HCT116 (cell line): ENCODE measurements at regions not wholly inside any gene's neighbourhood (a gene's known extent, or its start where the extent isn't known, plus 50 kb on each side); places are given as distances from the start of the nearest gene placed in this dataset.

Experiments
- ATAC-seq: fragments of 200-7000 bp; cut with Tn5 transposase; 2 replicates; pipeline ENCODE4 v1.9.1; 2020; ENCODE audit warnings: mild to moderate bottlenecking, moderate library complexity
- BruUV-seq: library from RNA; stranded (reverse); fragments of 400-500 nt; replicated peaks from 2 replicates; lab custom pipeline; 2021; lab: Mats Ljungman, UMichigan
- CTCF ChIA-PET: fragments of 300-600 bp; sonication (Branson Sonifier 250); formaldehyde crosslinking; loops from one replicate; lab custom pipeline; 2021; ENCODE audit warnings: antibody characterized with exemption; lab: Charles Lee
- POLR2A ChIA-PET: fragments of 300-600, 350-600 bp; sonication (Branson Sonifier 250); formaldehyde crosslinking; loops from one replicate; lab custom pipeline; 2021; ENCODE audit warnings: antibody characterized with exemption; lab: Charles Lee
- RAD21 ChIA-PET, 2 experiments: fragments of 300-600 bp; sonication (Branson Sonifier 250); formaldehyde crosslinking; loops; one replicate each; lab custom pipeline; 2023; ENCODE audit warnings: low total read pairs in 2 of 2; ENCODE audit not compliant: uncharacterized antibody in 2 of 2, unreplicated experiment in 2 of 2, low non-redundant PET in 1 of 2; lab: Charles Lee
- DNase-seq: peaks from one replicate; pipeline ENCODE4 v3.0.0-alpha.2; 2010; ENCODE audit warnings: low read depth, low spot score
- H2AFZ ChIP-seq: fragments of 200-600 bp; shearing (Covaris generic), sonication (generic); 2 replicates; pipeline ENCODE4 v1.6.1; 2017; ENCODE audit warnings: low read depth, mixed run types, mixed read lengths, antibody characterized with exemption, low read length; ENCODE audit not compliant: poor library complexity, severe bottlenecking
- H3K27ac ChIP-seq: 2 replicates; pipeline ENCODE4 v1.5.1; 2012; ENCODE audit warnings: low read depth, low read length
- H3K27me3 ChIP-seq: fragments of 200-600 bp; sonication (generic); 2 replicates; pipeline ENCODE4 v1.6.1; 2016; ENCODE audit warnings: mixed run types, low read length, mixed read lengths; ENCODE audit not compliant: insufficient read depth
- H3K36me3 ChIP-seq, 2 experiments: fragments of 200-500 bp in 1 of 2; fragments of 200-600 bp in 1 of 2; sonication (Bioruptor generic) in 1 of 2; sonication (generic) in 1 of 2; 2 replicates each; pipeline versions ENCODE4 v1.5.1 to v1.6.1; 2014 to 2016; ENCODE audit warnings: low read length in 2 of 2, inconsistent platforms in 1 of 2, mixed read lengths in 1 of 2, mixed run types in 1 of 2; ENCODE audit not compliant: insufficient read depth in 2 of 2, control insufficient read depth in 1 of 2
- H3K4me1 ChIP-seq, 2 experiments: fragments of 200-600 bp in 1 of 2; sonication (generic) in 1 of 2; 2 replicates each; pipeline versions ENCODE4 v1.5.1 to v1.6.1; 2012 to 2017; ENCODE audit warnings: low read length in 2 of 2, inconsistent platforms in 1 of 2, mild to moderate bottlenecking in 1 of 2, mixed read lengths in 1 of 2, mixed run types in 1 of 2, moderate library complexity in 1 of 2; ENCODE audit not compliant: insufficient read depth in 2 of 2, control insufficient read depth in 1 of 2
- H3K4me2 ChIP-seq: fragments of 200-600 bp; sonication (generic); 2 replicates; pipeline ENCODE4 v1.6.1; 2017; ENCODE audit warnings: mixed run types, low read length, mixed read lengths
- H3K4me3 ChIP-seq, 2 experiments: fragments of 200-600 bp in 1 of 2; sonication (generic) in 1 of 2; replicated peaks in 1 of 2; 2 replicates each; pipeline ENCODE4 v1.5.1; 2011 to 2016; ENCODE audit warnings: low read length in 2 of 2, control low read depth in 1 of 2, low read depth in 1 of 2, mild to moderate bottlenecking in 1 of 2, mixed read lengths in 1 of 2, mixed run types in 1 of 2
- H3K79me2 ChIP-seq: fragments of 200-600 bp; sonication (generic); 2 replicates; pipeline ENCODE4 v1.6.1; 2017; ENCODE audit warnings: mild to moderate bottlenecking, mixed run types, low read length, moderate library complexity, mixed read lengths; ENCODE audit not compliant: insufficient read depth
- H3K9ac ChIP-seq: fragments of 200-600 bp; sonication (generic); 2 replicates; pipeline ENCODE4 v1.6.1; 2016; ENCODE audit warnings: low read length, mixed read lengths
- H3K9me2 ChIP-seq: fragments of 200-600 bp; sonication (generic), shearing (Covaris generic); 2 replicates; pipeline ENCODE4 v1.6.1; 2017; ENCODE audit warnings: mixed run types, mild to moderate bottlenecking, moderate library complexity; ENCODE audit not compliant: insufficient read depth
- H3K9me3 ChIP-seq, 2 experiments: fragments of 200-500 bp in 1 of 2; fragments of 200-600 bp in 1 of 2; sonication (Bioruptor generic) in 1 of 2; sonication (generic) in 1 of 2; 2 replicates each; pipeline ENCODE4 v1.6.1; 2014 to 2017; ENCODE audit warnings: low read length in 2 of 2, mixed read lengths in 2 of 2, inconsistent platforms in 1 of 2, low read depth in 1 of 2, mild to moderate bottlenecking in 1 of 2, mixed run types in 1 of 2, moderate library complexity in 1 of 2; ENCODE audit not compliant: control insufficient read depth in 1 of 2, insufficient read depth in 1 of 2
- H4K20me1 ChIP-seq: fragments of 200-600 bp; sonication (generic), shearing (Covaris generic); 2 replicates; pipeline ENCODE4 v1.6.1; 2017; ENCODE audit warnings: mixed run types, mild to moderate bottlenecking, moderate library complexity; ENCODE audit not compliant: insufficient read depth
- ATF3 ChIP-seq: IDR thresholded peaks from 2 replicates; pipeline ENCODE4 v1.6.1; 2012
- CBX3 ChIP-seq: IDR thresholded peaks from 2 replicates; pipeline ENCODE4 v1.6.1; 2012; ENCODE audit warnings: low read depth
- CEBPB ChIP-seq: IDR thresholded peaks from 2 replicates; pipeline ENCODE4 v1.6.1; 2012; ENCODE audit warnings: low read depth
- CTCF ChIP-seq, 3 experiments: fragments of 200-600 bp in 1 of 3; sonication (generic) in 1 of 3; IDR thresholded peaks in 2 of 3; conservative IDR thresholded peaks in 1 of 3; 2 replicates each; pipeline ENCODE4 v1.5.1; 2012 to 2017; ENCODE audit warnings: low read depth in 2 of 3, low read length in 2 of 3, antibody characterized with exemption in 1 of 3, borderline replicate concordance in 1 of 3, control low read depth in 1 of 3, mild to moderate bottlenecking in 1 of 3, mixed read lengths in 1 of 3, mixed run types in 1 of 3, moderate library complexity in 1 of 3; ENCODE audit not compliant: insufficient read depth in 1 of 3
- EGR1 ChIP-seq: IDR thresholded peaks from 2 replicates; pipeline ENCODE4 v1.6.1; 2012; ENCODE audit warnings: low read depth
- ELF1 ChIP-seq: IDR thresholded peaks from 2 replicates; pipeline ENCODE4 v1.6.1; 2012; ENCODE audit warnings: low read depth, borderline replicate concordance
- EZH2 ChIP-seq: fragments of 200-600 bp; sonication (generic); IDR thresholded peaks from 2 replicates; pipeline ENCODE4 v1.6.1; 2017; ENCODE audit warnings: antibody characterized with exemption, mixed run types
- FOSL1 ChIP-seq: IDR thresholded peaks from 2 replicates; pipeline ENCODE4 v1.6.1; 2012; ENCODE audit warnings: low read depth
- MAX ChIP-seq: IDR thresholded peaks from 2 replicates; pipeline ENCODE4 v1.6.1; 2012
- POLR2A ChIP-seq: IDR thresholded peaks from 2 replicates; pipeline ENCODE4 v1.7.0; 2011; ENCODE audit warnings: borderline replicate concordance; ENCODE audit not compliant: insufficient read depth, insufficient read length; ENCODE audit errors: extremely low read depth
- POLR2AphosphoS5 ChIP-seq: IDR thresholded peaks from 2 replicates; pipeline ENCODE4 v1.6.1; 2011; ENCODE audit warnings: mild to moderate bottlenecking, low read depth, low read length, moderate library complexity
- RAD21 ChIP-seq: IDR thresholded peaks from 2 replicates; pipeline ENCODE4 v1.6.1; 2012; ENCODE audit warnings: low read depth, mild to moderate bottlenecking
- REST ChIP-seq: IDR thresholded peaks from 2 replicates; pipeline ENCODE4 v1.6.1; 2012; ENCODE audit warnings: low read depth
- SIN3A ChIP-seq: IDR thresholded peaks from 2 replicates; pipeline ENCODE4 v1.6.1; 2012; ENCODE audit warnings: low read depth
- SRF ChIP-seq: IDR thresholded peaks from 2 replicates; pipeline ENCODE4 v1.6.1; 2012; ENCODE audit warnings: low read depth
- TCF7L2 ChIP-seq: IDR thresholded peaks from 2 replicates; pipeline ENCODE4 v1.7.0; 2011; ENCODE audit warnings: borderline replicate concordance, inconsistent platforms; ENCODE audit not compliant: insufficient read depth, insufficient read length; ENCODE audit errors: extremely low read depth
- YY1 ChIP-seq: IDR thresholded peaks from 2 replicates; pipeline ENCODE4 v1.6.1; 2011; ENCODE audit warnings: low read length, low read depth, moderate library complexity, mild to moderate bottlenecking; ENCODE audit not compliant: insufficient replicate concordance; ENCODE audit errors: extremely low read depth
- ZBTB33 ChIP-seq: IDR thresholded peaks from 2 replicates; pipeline ENCODE4 v1.6.1; 2011; ENCODE audit warnings: mild to moderate bottlenecking, low read length, moderate library complexity; ENCODE audit not compliant: insufficient replicate concordance; ENCODE audit errors: extremely low read depth
- intact Hi-C: fragments of 100-400 bp; cut with micrococcal nuclease; formaldehyde crosslinking; loops from 2 replicates; pipeline ENCODE4 v1.10.0; 2022

GRCh38 chr1:47681735-47682134, 243.9 kb downstream of the FOXD2 start:
- BruUV-seq = no TSS peak
- no peaks in the 10 kb centered on the region for H3K36me3 ChIP-seq
- H3K27me3 ChIP-seq = no peaks in the 10 kb centered on the region
- no peaks in the 10 kb centered on the region for H3K79me2 ChIP-seq
- DNase-seq = no peak
- H3K9ac ChIP-seq = no peak overlapping the region
- H3K4me3 ChIP-seq = no peak overlapping the region
- H2AFZ ChIP-seq = no peak overlapping the region
- no peak overlapping the region for H3K4me2 ChIP-seq
- H3K9me2 ChIP-seq = no peaks in the 10 kb centered on the region
- no peaks in the 10 kb centered on the region for H4K20me1 ChIP-seq
- H3K9me3 ChIP-seq = no peaks in the 10 kb centered on the region
- TF ChIP-seq TCF7L2 = no peak
- no peak for TF ChIP-seq POLR2AphosphoS5
- TF ChIP-seq CTCF (IDR thresholded peaks at IDR 0.05 in 2 of 3, conservative IDR thresholded peaks at IDR 0.05 in 1 of 3; ENCODE audit: borderline replicate concordance in 1 of 3, insufficient read depth in 1 of 3, low read depth in 2 of 3, low read length in 2 of 3) = no peak
- no peak for TF ChIP-seq CEBPB
- no peak for TF ChIP-seq SIN3A
- no peak for TF ChIP-seq MAX
- TF ChIP-seq POLR2A = no peak
- TF ChIP-seq EZH2 = no peak
- TF ChIP-seq YY1 = no peak
- TF ChIP-seq SRF = no peak
- no peak for TF ChIP-seq ELF1
- no peak for TF ChIP-seq FOSL1
- TF ChIP-seq ATF3 = no peak
- TF ChIP-seq REST = no peak
- TF ChIP-seq RAD21 = no peak
- TF ChIP-seq ZBTB33 = no peak
- no peak for TF ChIP-seq EGR1
- TF ChIP-seq CBX3 = no peak
- no peak overlapping the region for H3K27ac ChIP-seq
- ChIA-PET CTCF (no interaction called here), RAD21 (no interaction called here), POLR2A (no interaction called here)
- no peak for ATAC-seq
- H3K4me1 ChIP-seq = peaks cover 0 to 10% of the 10 kb centered on the region in 2 experiments; a peak in 2 of 4 replicates
- intact Hi-C loops = no loop called here
